HepG2 (cell line): ENCODE measurements at regions not wholly inside any gene's neighbourhood (a gene's known extent, or its start where the extent isn't known, plus 50 kb on each side); places are given as distances from the start of the nearest gene placed in this dataset.

Experiments
- ATAC-seq: fragments of 200-7000 bp; cut with Tn5 transposase; 3 replicates; pipeline ENCODE4 v1.9.1; 2020; ENCODE audit warnings: mild to moderate bottlenecking, moderate library complexity
- BruUV-seq: library from RNA; stranded (reverse); fragments of 400-500 nt; replicated peaks from 2 replicates; lab custom pipeline; 2021; lab: Mats Ljungman, UMichigan
- CTCF ChIA-PET: fragments of 300-600 bp; formaldehyde crosslinking; extraction: SDS; loops from one replicate; lab custom pipeline; 2021; ENCODE audit warnings: low total read pairs, inconsistent platforms, low intra/inter-chr PET ratio; lab: Yijun Ruan, JAX
- POLR2A ChIA-PET: fragments of 350-600 bp; sonication (Branson Sonifier 250); formaldehyde crosslinking; loops from one replicate; lab custom pipeline; 2020; ENCODE audit warnings: antibody characterized with exemption, inconsistent platforms; lab: Yijun Ruan, JAX
- DNase-seq: peaks from one replicate; pipeline ENCODE4 v3.0.0-alpha.2; 2015; ENCODE audit warnings: low spot score
- FAIRE-seq: peaks from 3 replicates; lab custom pipeline; 2011; peaks lifted over from hg19 to GRCh38; lab: Jason Lieb, UNC
- H2AFZ ChIP-seq: one replicate; pipeline ENCODE4 v1.6.1; 2011; ENCODE audit warnings: low read length, inconsistent platforms
- H3K27ac ChIP-seq: fragments of 300-600 bp; 3 replicates; pipeline ENCODE4 v1.8.0; 2011; ENCODE audit warnings: mixed run types, mild to moderate bottlenecking, mixed read lengths, low read length, inconsistent platforms; ENCODE audit not compliant: insufficient read depth; ENCODE audit errors: extremely low read length
- H3K27me3 ChIP-seq, 2 experiments: fragments of 200-600 bp in 1 of 2; 2 replicates in 1 of 2; 3 replicates in 1 of 2; pipeline versions ENCODE4 v1.6.0 to v1.8.0; 2011; ENCODE audit warnings: low read length in 2 of 2, mild to moderate bottlenecking in 2 of 2, moderate library complexity in 2 of 2, inconsistent platforms in 1 of 2; ENCODE audit not compliant: insufficient read depth in 2 of 2, control insufficient read depth in 1 of 2
- H3K36me3 ChIP-seq, 2 experiments: fragments of 200-600 bp in 1 of 2; replicated peaks in 1 of 2; 2 replicates in 1 of 2; 3 replicates in 1 of 2; pipeline versions ENCODE4 v1.5.1 to v1.8.0; 2011; ENCODE audit warnings: low read length in 2 of 2, inconsistent platforms in 1 of 2; ENCODE audit not compliant: insufficient read depth in 2 of 2, control insufficient read depth in 1 of 2
- H3K4me1 ChIP-seq: 2 replicates; pipeline ENCODE4 v1.5.1; 2012; ENCODE audit warnings: low read length, inconsistent platforms; ENCODE audit not compliant: insufficient read depth
- H3K4me2 ChIP-seq: 2 replicates; pipeline ENCODE4 v1.6.0; 2011; ENCODE audit warnings: low read depth, low read length, inconsistent platforms
- H3K4me3 ChIP-seq, 3 experiments: fragments of 200-600 bp in 1 of 3; sonication (generic), shearing (Covaris generic) in 1 of 3; replicated peaks in 1 of 3; 2 replicates each; pipeline ENCODE4 v1.5.1; 2011 to 2016; ENCODE audit warnings: low read length in 3 of 3, inconsistent platforms in 2 of 3, low read depth in 2 of 3, mild to moderate bottlenecking in 2 of 3, control low read depth in 1 of 3, mixed read lengths in 1 of 3; ENCODE audit not compliant: insufficient read depth in 1 of 3
- H3K79me2 ChIP-seq: one replicate; pipeline ENCODE4 v1.6.1; 2011; ENCODE audit warnings: low read length, inconsistent platforms; ENCODE audit not compliant: insufficient read depth
- H3K9ac ChIP-seq: 2 replicates; pipeline ENCODE4 v1.6.0; 2011; ENCODE audit warnings: mild to moderate bottlenecking, low read depth, low read length, inconsistent platforms; ENCODE audit not compliant: insufficient read depth
- H3K9me3 ChIP-seq: 2 replicates; pipeline ENCODE4 v1.5.1; 2012; ENCODE audit warnings: mild to moderate bottlenecking, low read length
- H4K20me1 ChIP-seq: 2 replicates; pipeline ENCODE4 v1.6.0; 2011; ENCODE audit warnings: inconsistent platforms, mild to moderate bottlenecking, low read length, moderate library complexity; ENCODE audit not compliant: insufficient read depth
- ISL2 ChIP-seq: sonication (generic); formaldehyde crosslinking; IDR thresholded peaks from 2 replicates; pipeline ENCODE4 v1.5.0; 2020; ENCODE audit warnings: missing genetic modification reagents
- TOPORS ChIP-seq: sonication (generic); formaldehyde crosslinking; IDR thresholded peaks from 2 replicates; pipeline ENCODE4 v1.8.0; 2023; ENCODE audit warnings: mild to moderate bottlenecking, missing genetic modification reagents
- ZNF292 ChIP-seq: sonication (generic); formaldehyde crosslinking; IDR thresholded peaks from 2 replicates; pipeline ENCODE4 v1.8.1; 2022; ENCODE audit warnings: mild to moderate bottlenecking, low read depth, missing genetic modification reagents, borderline replicate concordance
- ZNF326 ChIP-seq: sonication (generic); formaldehyde crosslinking; IDR thresholded peaks from 2 replicates; pipeline ENCODE4 v1.4.0; 2020; ENCODE audit warnings: missing genetic modification reagents, borderline replicate concordance
- ZNF703 ChIP-seq: sonication (generic); formaldehyde crosslinking; IDR thresholded peaks from 2 replicates; pipeline ENCODE4 v1.5.1; 2020; ENCODE audit warnings: missing genetic modification reagents, mild to moderate bottlenecking, moderate library complexity, borderline replicate concordance
- WGBS: methylation state at CpG from one replicate; pipeline ENCODE4 v1.1.6; 2017; ENCODE audit warnings: low lambda C conversion rate; 5-methylcytosine and 5-hydroxymethylcytosine counted together
- in situ Hi-C: cut with HindIII; loops from 2 replicates; pipeline ENCODE4 v1.10.0; 2017; ENCODE audit warnings: low pct_unique_long_range_greater_than_20kb; ENCODE audit not compliant: extremely low pct_ligation_motif_present
- intact Hi-C: fragments of 100-400 bp; cut with micrococcal nuclease; formaldehyde crosslinking; loops from one replicate; pipeline ENCODE4 v1.10.0; 2022; ENCODE audit not compliant: unreplicated experiment
- TF ChIP-seq, protein P1 (sequence below): sonication (generic); formaldehyde crosslinking; IDR thresholded peaks from 2 replicates; pipeline ENCODE4 v1.8.0; 2022; ENCODE audit warnings: missing genetic modification reagents, mild to moderate bottlenecking, inconsistent platforms, borderline replicate concordance
- TF ChIP-seq, protein P2 (sequence below): sonication (generic); formaldehyde crosslinking; IDR thresholded peaks from 2 replicates; pipeline ENCODE4 v1.4.0; 2020; ENCODE audit warnings: missing genetic modification reagents

DNA sequence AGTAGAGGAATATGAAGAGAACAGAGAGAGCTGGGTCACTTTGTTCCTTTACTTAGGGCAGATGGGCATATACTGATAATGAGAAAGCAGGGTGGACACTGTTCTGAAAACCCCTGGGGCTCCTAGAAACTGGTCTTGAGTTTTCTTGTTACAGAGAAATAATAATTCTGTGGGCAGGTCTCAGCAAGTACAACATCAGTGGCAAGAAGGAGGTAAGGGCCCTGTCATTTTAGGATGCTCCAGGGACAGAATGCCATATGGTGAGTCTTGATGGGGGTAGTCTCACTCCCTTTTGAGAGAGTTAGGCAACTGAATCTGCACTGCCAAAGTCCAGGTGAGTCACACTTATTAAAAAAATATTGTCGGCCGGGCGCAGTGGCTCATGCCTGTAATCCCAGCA, 102.3 kb downstream of the KCNJ2 start:
- no peak for TF ChIP-seq ZNF703 (CRISPR knock-in tag)
- TF ChIP-seq, protein P1, sequence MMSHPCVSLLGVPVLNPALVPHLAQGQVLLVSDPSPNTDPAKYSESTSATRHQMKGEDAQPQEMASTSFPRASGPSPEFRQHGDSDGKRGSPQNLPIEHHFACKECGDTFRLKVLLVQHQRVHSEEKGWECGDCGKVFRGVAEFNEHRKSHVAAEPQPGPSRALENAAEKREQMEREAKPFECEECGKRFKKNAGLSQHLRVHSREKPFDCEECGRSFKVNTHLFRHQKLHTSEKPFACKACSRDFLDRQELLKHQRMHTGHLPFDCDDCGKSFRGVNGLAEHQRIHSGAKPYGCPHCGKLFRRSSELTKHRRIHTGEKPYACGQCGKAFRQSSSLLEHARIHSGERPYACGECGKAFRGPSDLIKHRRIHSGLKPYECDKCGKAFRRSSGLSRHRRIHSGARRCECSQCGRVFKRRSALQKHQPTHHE (CRISPR knock-in tag), result no peak
- TF ChIP-seq, protein P2, sequence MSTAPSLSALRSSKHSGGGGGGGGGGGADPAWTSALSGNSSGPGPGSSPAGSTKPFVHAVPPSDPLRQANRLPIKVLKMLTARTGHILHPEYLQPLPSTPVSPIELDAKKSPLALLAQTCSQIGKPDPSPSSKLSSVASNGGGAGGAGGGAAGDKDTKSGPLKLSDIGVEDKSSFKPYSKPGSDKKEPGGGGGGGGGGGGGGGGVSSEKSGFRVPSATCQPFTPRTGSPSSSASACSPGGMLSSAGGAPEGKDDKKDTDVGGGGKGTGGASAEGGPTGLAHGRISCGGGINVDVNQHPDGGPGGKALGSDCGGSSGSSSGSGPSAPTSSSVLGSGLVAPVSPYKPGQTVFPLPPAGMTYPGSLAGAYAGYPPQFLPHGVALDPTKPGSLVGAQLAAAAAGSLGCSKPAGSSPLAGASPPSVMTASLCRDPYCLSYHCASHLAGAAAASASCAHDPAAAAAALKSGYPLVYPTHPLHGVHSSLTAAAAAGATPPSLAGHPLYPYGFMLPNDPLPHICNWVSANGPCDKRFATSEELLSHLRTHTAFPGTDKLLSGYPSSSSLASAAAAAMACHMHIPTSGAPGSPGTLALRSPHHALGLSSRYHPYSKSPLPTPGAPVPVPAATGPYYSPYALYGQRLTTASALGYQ, result no peak
- TF ChIP-seq ZNF292, result no peak
- TF ChIP-seq ZNF326 (CRISPR knock-in tag), result no peak
- TF ChIP-seq ISL2 (CRISPR knock-in tag), result no peak
- no peak for TF ChIP-seq TOPORS
- no peak for FAIRE-seq
- POLR2A ChIA-PET, result no interaction called here
- no peaks in the 10 kb centered on the region for H3K79me2 ChIP-seq
- WGBS, result 15% methylated on average over 3 of the region's 3 CpGs
- no peak overlapping the region for H3K9ac ChIP-seq
- H3K4me2 ChIP-seq, result no peak overlapping the region
- H3K9me3 ChIP-seq, result peaks cover 82% of the 10 kb centered on the region
- H4K20me1 ChIP-seq, result no peaks in the 10 kb centered on the region
- in situ Hi-C loops, result no loop called here
- no peak for ATAC-seq
- BruUV-seq, result no TSS peak
- H3K27ac ChIP-seq, result no peak overlapping the region
- no peaks in the 10 kb centered on the region for H3K4me1 ChIP-seq
- H2AFZ ChIP-seq, result no peak overlapping the region
- H3K27me3 ChIP-seq, result no peaks in the 10 kb centered on the region
- H3K36me3 ChIP-seq, result no peaks in the 10 kb centered on the region
- no peak overlapping the region for H3K4me3 ChIP-seq
- intact Hi-C loops, result no loop called here
- CTCF ChIA-PET, result no interaction called here
- no peak for DNase-seq
